HG02678 (cell line): ENCODE measurements at regions not wholly inside any gene's neighbourhood (a gene's known extent, or its start where the extent isn't known, plus 50 kb on each side); places are given as distances from the start of the nearest gene placed in this dataset.

Experiments used
- ATAC-seq: cut with Tn5 transposase; IDR thresholded peaks from one replicate; pipeline ENCODE4 v1.9.1; 2021; ENCODE audit warnings: mild to moderate bottlenecking, moderate library complexity; ENCODE audit not compliant: unreplicated experiment

DNA sequence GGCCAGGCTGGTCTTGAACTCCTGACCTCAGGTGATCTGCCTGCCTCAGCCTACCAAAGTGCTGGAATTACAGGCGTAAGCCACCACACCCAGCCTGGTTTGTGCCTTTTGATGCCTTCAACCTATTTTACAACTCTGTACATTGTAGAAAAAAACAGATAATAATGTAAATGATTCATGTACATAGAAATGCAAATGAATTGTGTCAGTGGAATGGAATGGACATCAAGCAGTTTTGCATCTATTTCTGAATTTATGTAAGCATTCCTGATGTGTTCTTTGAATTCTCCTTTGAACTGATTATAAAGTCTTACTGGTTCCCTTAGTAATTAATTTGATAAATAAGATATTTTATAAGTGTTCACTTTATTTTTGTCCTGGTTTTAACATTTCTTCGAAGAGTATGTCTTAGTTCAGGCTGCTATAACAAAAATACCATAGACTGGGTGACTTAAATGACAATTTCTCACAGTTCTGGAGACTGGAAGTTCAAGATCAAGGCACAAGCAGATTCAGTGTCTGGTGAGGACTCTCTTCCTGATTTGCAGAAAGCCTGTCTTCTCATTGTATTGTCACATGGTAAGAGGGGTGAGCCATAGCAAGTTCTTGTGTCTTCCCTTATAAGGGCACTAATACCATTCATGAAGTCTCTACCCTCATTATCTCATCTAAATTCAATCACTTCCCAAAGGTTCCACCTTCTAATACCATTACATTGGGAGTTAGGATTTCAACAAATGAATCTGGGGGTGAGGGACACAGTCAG lies 162.2 kb upstream of the S100G start:
- ATAC-seq, result no peak

- ATAC-seq, result no peak
These were observed 161.0 kb upstream of the S100G start for GRCh38 chrX:16488959-16489358.

DNA sequence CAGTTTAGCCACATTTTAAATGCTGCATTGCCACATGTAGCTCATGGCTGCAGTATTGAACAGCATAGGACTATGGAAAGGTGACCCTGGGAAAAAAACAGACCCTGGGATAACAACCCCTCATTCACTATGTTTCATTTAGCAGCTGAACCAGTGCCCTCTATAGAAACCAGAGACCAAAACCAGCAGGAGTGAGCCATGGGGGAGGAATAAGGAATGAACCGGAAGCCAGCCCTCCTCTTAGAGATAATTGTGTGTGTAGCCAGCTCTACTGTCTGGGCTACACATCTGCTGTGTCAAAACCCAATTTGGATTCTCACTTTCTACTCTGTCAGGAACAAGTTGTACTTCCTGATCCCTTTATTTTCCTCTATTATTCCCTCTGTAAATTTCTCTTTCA lies 158.5 kb upstream of the S100G start:
- ATAC-seq, result no peak

GRCh38 chrX:16496175-16496574 lies 153.8 kb upstream of the S100G start:
- ATAC-seq, result no peak

DNA sequence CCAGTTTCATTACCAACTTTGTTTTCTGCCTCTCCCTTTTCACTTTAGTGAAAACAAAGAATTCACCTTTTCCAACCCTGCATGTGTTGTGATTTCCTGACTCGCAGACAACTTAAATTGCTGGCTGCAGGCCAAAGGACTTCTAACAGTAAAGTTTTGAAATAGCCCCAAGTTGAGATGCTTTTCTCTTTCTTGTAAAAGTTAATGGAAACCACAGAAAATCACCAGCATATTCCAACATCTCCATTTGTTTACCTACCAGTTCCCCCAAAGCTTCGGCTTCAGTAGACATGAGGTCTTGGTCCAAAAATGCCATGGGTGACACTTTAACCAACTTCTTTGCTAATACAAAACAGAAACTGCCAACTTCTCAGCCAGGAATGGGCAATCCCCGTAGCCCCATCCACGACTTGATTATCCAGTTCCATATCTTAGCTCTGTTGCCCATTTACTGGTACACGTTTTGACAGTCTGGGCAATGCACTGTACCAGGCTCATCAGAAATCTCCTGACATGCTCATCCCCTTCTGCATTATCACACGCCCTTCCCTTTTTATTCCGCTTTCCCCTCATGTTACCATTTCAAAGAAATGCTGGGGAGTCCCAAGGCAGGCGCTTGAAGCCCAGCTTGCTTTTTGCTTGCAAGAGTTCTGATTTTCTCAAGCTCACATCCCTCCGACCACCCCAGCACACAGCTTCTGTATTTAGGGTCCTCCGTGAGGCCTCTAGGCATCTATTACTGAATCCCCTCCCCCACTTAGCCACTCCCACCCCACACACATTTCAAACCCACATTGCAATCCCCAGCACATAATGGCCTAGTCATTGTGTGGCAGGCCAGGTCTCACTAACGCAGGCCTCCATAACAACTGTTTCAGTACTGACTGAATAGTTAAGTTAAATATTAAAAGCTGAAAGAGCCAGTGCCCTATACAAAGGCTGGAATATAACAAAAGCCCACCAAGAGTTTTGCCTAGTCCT lies 137.9 kb upstream of the S100G start:
- no peak for ATAC-seq

- ATAC-seq, result no peak
These were observed 133.6 kb upstream of the S100G start for GRCh38 chrX:16516232-16516876.

GRCh38 chrX:16517039-16517605 lies 132.8 kb upstream of the S100G start:
- no peak for ATAC-seq

DNA sequence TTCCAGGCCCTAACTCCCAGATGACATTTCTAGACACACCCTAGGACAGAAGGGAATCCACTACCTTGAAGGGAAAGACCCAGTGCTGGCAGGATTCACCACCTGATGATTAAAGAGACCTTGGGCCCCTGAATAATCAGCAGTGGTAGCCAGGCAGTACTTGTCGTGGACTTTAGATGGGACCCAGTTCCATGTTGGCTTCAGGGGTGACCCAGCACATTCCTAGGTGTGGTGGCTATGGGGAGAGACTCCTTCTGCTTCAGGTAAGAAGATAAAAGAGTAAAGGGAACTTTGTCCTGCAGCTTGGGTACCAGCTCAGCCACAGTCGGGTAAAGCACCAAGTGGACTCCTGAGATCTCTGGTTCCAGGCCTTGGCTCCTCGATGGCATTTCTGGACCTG lies 131.8 kb upstream of the S100G start:
- ATAC-seq, result no peak

- no peak for ATAC-seq
These were observed 125.6 kb upstream of the S100G start for GRCh38 chrX:16524316-16524715.

- no peak for ATAC-seq
These were observed 124.0 kb upstream of the S100G start for GRCh38 chrX:16526003-16526402.

DNA sequence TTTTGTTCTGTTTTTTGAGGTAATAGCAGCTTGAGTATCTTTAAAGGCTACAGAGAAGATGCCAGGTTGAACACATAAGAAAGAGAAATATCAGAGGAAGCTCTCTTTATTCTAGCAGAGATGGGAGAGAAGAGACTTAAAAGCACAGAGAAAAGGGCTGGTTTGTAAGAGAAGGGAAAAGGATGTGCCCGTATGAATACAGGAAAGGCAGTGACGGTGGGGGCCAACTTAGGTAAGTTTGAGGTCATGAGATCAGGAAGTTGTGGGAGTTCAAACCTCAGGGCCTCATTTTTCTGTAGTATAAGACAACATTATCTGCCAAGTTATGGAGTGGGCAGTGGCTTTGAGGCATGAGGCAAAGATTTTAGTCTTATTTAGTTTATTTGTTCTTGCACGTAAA lies 121.3 kb upstream of the S100G start:
- ATAC-seq, result no peak
